HG03342 (cell line): ENCODE measurements at regions not wholly inside any gene's neighbourhood (a gene's known extent, or its start where the extent isn't known, plus 50 kb on each side); places are given as distances from the start of the nearest gene placed in this dataset.
"Not testable (repeated sequence)": the region's sequence is repeated elsewhere in the genome, so short reads cannot be mapped to it uniquely, and the experiment has no call there.

Experiments
- ATAC-seq: cut with Tn5 transposase; IDR thresholded peaks from one replicate; pipeline ENCODE4 v1.9.1; 2021; ENCODE audit warnings: mild to moderate bottlenecking, moderate library complexity; ENCODE audit not compliant: unreplicated experiment

- no peak for ATAC-seq
These were observed 154.3 kb upstream of the PTPN1 start for GRCh38 chr20:50355590-50356524.

- ATAC-seq = no peak
These were observed 153.7 kb upstream of the PTPN1 start for GRCh38 chr20:50356525-50356885.

GRCh38 chr20:50356962-50357782, 153.0 kb upstream of the PTPN1 start:
- no peak for ATAC-seq

- no peak for ATAC-seq
These were observed 152.4 kb upstream of the PTPN1 start for GRCh38 chr20:50357783-50358161.

GRCh38 chr20:50358166-50358565, 152.0 kb upstream of the PTPN1 start:
- ATAC-seq = no peak

GRCh38 chr20:50358971-50359370, 151.2 kb upstream of the PTPN1 start:
- no peak for ATAC-seq

- no peak for ATAC-seq
These were observed 150.5 kb upstream of the PTPN1 start for GRCh38 chr20:50359607-50360217.

GRCh38 chr20:50360218-50360672, 149.9 kb upstream of the PTPN1 start:
- ATAC-seq = no peak

- ATAC-seq = no peak
These were observed 149.3 kb upstream of the PTPN1 start for GRCh38 chr20:50360921-50361320.

- ATAC-seq = not testable (repeated sequence)
These were observed 148.0 kb upstream of the PTPN1 start for GRCh38 chr20:50362177-50362576.

GRCh38 chr20:50363027-50363426, 147.2 kb upstream of the PTPN1 start:
- ATAC-seq = no peak

GRCh38 chr20:50363479-50363878, 146.7 kb upstream of the PTPN1 start:
- no peak for ATAC-seq

- no peak for ATAC-seq
These were observed 145.6 kb upstream of the PTPN1 start for GRCh38 chr20:50364542-50364941.

GRCh38 chr20:50366270-50367103, 143.7 kb upstream of the PTPN1 start:
- ATAC-seq = no peak

- no peak for ATAC-seq
These were observed 143.0 kb upstream of the PTPN1 start for GRCh38 chr20:50367104-50367674.

- ATAC-seq = no peak
These were observed 142.3 kb upstream of the PTPN1 start for GRCh38 chr20:50367739-50368375.

GRCh38 chr20:50368386-50368785, 141.8 kb upstream of the PTPN1 start:
- ATAC-seq = no peak

- ATAC-seq = no peak
These were observed 141.4 kb upstream of the PTPN1 start for GRCh38 chr20:50368813-50369224.

- no peak for ATAC-seq
These were observed 140.8 kb upstream of the PTPN1 start for GRCh38 chr20:50369225-50370035.
